HG02571 (cell line): ENCODE measurements at regions not wholly inside any gene's neighbourhood (a gene's known extent, or its start where the extent isn't known, plus 50 kb on each side); places are given as distances from the start of the nearest gene placed in this dataset.

Experiments
- ATAC-seq: cut with Tn5 transposase; IDR thresholded peaks from one replicate; pipeline ENCODE4 v1.9.1; 2021; ENCODE audit warnings: mild to moderate bottlenecking, moderate library complexity; ENCODE audit not compliant: unreplicated experiment

- ATAC-seq: no peak
Observed at GRCh38 chr3:117786349-117786748, 1076.8 kb downstream of the TUSC7 start.

- ATAC-seq: no peak
Observed at GRCh38 chr3:117788061-117788460, 1078.5 kb downstream of the TUSC7 start.

DNA sequence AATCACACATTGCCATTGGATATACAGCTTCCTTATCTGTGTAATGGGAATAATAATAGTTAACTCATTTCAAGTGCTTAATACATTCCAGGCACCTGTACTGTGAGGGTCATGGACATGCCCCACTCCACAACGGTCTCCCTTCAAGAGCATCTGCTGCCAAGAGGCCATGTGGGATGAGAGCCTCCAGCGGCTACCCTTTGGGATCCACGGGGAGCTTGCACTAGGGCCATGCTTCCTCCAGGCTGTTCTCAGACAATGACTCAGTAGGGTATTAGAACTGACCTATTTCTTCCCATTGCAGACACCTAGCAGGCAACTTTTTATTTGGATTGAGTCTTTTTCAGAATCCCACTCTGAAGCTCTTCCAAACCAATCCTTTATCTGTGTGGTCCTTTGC, 1078.9 kb downstream of the TUSC7 start:
- ATAC-seq: no peak

- ATAC-seq: no peak
Observed at GRCh38 chr3:117790235-117790987, 1080.8 kb downstream of the TUSC7 start.

GRCh38 chr3:117793622-117794265, 1084.2 kb downstream of the TUSC7 start:
- no peak for ATAC-seq

- no peak for ATAC-seq
Observed at GRCh38 chr3:117798221-117798620, 1088.6 kb downstream of the TUSC7 start.

DNA sequence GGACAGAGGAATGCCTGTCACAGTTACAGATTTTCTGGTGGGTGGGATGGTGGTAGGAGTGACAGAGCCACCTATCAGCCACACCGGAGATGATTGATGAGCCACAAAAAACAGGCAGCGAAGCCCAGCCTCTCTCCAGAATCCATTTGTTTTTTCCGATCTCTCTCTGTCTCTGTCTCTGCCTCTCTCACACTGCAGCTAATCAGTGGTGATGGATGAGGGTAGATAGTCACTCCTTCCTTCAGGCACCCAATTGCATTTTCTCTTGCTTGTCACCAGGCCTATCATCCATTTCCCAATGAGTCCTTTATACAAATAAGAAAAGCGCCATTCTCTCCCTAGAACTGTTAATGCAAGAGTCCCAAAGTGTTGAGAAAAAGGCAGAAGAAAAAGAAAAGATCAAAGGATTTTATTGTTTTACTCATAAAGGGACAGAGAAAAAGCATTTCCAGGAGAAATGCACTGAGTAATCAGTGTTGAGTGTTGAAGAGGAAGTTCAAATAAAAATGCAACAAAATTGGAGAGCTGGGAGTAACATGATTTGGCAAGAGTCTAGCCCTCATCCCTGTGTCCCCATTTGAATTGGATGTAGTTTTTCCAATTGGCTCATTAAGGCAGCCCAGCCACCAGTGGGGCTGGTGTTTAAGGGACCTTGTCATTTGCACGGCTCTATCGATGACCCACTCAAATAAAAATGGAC, 1089.3 kb downstream of the TUSC7 start:
- ATAC-seq: no peak

GRCh38 chr3:117799387-117799735, 1089.8 kb downstream of the TUSC7 start:
- ATAC-seq: no peak

- ATAC-seq: no peak
Observed at GRCh38 chr3:117801912-117802239, 1092.3 kb downstream of the TUSC7 start.

DNA sequence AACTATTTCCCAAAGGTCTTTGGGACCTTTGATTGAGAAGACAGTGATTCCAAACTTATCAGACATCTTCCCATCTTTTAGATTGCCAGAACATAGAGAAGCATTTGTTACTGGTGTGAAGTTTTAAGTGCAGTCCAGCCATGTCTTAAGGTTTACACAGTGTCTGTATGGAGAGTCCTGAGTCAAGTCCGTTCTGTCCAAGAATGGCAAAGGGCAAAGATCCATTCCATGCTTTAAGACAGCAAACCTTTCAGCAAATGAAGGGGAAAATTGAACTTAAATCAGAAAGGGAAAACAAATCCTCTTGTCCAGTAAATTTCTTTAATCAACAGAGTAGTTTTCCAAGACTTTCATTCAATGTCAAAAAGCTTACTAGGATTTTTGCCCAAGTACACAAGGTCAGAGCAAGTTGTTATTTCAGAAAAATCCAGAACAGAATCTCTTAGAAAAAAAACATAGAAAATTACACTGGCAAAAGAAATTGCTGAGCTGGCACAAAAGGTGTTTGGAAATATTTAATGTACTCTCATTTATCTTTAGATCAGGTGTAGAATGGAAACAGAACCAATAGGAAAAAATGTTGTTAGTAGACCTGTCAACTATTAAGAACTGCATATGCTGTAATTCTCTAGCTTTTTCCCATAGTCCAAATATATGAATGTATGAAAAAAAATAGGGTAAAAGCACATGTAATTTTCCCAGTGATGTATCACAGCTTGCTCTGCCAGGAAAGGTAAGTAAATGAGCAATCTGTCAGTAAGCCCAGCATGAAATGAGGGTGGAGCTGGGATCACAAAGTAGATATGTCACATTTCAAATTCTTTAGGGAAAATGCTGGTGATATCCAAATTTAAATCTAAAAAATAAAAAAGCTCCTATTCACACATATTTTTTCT, 1099.9 kb downstream of the TUSC7 start:
- ATAC-seq: no peak

- ATAC-seq: no peak
Observed at GRCh38 chr3:117811786-117812185, 1102.2 kb downstream of the TUSC7 start.

DNA sequence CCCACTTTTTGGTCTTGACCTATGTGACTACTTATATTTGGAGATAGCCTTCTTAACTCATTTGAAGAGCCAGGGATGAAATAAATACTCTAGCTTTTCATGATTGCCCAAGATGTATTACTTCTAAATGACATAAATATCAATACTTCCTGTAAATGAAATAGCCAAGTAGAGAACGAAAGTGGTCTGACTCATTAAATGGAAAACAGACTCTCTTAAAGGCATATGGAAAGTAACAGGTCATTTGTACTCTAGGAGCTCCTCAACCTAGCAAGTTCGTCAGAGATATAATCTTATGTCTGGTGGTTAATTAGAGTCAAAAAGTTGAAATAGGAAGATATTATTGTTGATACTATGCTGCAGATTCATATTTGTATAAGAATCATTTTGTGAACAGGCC, 1105.4 kb downstream of the TUSC7 start:
- no peak for ATAC-seq

GRCh38 chr3:117817103-117817502, 1107.5 kb downstream of the TUSC7 start:
- no peak for ATAC-seq

- ATAC-seq: no peak
Observed at GRCh38 chr3:117818592-117818991, 1109.0 kb downstream of the TUSC7 start.

GRCh38 chr3:117820658-117821299, 1111.2 kb downstream of the TUSC7 start:
- ATAC-seq: no peak

DNA sequence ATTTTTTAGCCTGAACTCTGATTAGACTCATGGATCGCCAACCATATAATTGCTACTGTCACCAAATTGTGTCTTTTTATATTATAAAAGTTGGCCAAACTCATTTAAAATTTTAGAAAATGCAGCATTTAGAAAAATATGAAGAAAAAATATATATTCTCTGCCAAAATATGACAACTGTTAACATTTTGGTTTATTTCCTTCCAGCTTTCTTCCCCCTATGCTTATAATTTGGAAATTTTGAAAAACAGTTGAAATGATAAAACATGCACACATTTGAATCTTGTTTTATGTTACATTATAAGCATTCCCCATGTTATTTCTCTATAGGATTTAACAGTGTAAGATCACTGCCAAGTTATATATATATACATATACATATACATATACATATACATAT, 1112.8 kb downstream of the TUSC7 start:
- no peak for ATAC-seq

DNA sequence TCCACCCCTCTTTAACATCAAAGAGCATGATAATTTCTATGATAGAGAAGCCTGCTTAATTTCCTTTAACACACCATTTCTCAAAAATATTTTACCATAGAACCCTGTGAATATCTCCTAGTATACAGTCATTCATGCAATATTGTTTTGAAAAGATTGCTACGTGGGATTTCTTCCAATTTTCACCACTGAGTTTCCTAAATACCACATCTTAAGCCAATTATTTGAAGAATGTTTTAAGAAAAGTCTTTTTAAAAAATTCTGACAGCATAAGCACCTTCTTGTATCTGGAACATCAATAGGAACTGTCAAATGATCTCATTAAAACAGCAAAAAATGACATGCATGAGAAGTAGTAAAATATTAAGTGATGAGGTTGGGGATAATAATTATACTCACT, 1126.7 kb downstream of the TUSC7 start:
- no peak for ATAC-seq

DNA sequence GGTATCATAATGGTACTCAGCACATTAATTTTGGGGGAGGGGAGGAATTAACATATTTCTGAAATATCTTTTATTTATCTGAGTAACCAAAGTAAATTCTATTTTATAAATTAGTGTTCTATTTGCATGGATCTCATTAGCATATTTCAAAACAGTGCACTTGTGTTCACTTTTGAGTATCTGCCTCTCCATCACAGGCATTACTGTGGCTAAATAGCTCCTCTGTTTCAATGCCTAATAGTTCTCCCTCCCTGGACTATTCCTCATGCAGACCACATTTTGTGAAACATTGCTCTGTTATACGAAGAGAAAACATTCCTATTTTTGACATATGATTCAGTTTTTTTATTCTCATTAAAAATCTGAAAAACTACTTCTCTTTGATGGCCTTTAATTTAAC, 1127.8 kb downstream of the TUSC7 start:
- ATAC-seq: no peak

- no peak for ATAC-seq
Observed at GRCh38 chr3:117842086-117842485, 1132.5 kb downstream of the TUSC7 start.

- ATAC-seq: no peak
Observed at GRCh38 chr3:117843356-117843755, 1133.8 kb downstream of the TUSC7 start.

DNA sequence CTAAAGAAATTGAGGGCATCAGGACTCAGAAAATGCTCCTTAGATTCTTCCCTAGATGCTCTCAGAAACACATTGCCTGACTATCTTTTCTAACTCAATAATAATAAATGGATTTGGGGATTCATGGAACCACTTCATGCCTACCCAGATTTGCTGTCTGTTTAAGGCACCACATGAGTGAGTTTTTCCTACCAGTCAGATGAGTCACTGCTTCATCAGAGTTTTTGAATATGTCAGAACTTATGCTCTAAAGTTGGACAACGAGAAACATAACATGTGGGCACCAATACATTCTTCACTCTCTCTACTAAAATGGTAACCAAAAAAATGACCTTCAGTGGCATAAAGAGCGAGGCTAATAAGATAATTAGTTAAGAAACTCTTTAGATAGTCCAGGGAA, 1135.1 kb downstream of the TUSC7 start:
- ATAC-seq: no peak
